Nephron progenitor cell (in vitro differentiated cells): ENCODE measurements at regions not wholly inside any gene's neighbourhood (a gene's known extent, or its start where the extent isn't known, plus 50 kb on each side); places are given as distances from the start of the nearest gene placed in this dataset.

Experiments
- DNase-seq: peaks from one replicate; pipeline ENCODE4 v3.0.0; 2021
- H3K27ac Mint-ChIP-seq: 2 replicates; pipeline ENCODE4 v1.8.0; 2021; ENCODE audit warnings: mild to moderate bottlenecking, moderate library complexity, mixed read lengths
- H3K27me3 Mint-ChIP-seq: 2 replicates; pipeline ENCODE4 v1.8.0; 2021; ENCODE audit warnings: mild to moderate bottlenecking, low read depth, mixed read lengths; ENCODE audit not compliant: poor library complexity
- H3K36me3 Mint-ChIP-seq: 2 replicates; pipeline ENCODE4 v1.8.0; 2021; ENCODE audit warnings: low read depth, mixed read lengths
- H3K4me1 Mint-ChIP-seq: 2 replicates; pipeline ENCODE4 v1.8.0; 2021; ENCODE audit warnings: mixed read lengths
- H3K4me3 Mint-ChIP-seq: 2 replicates; pipeline ENCODE4 v1.8.0; 2021; ENCODE audit warnings: mild to moderate bottlenecking, moderate library complexity, mixed read lengths
- H3K9me3 Mint-ChIP-seq: 2 replicates; pipeline ENCODE4 v1.8.0; 2021; ENCODE audit warnings: mild to moderate bottlenecking, moderate library complexity, mixed read lengths
- TF ChIP-seq, protein P1 (sequence below): fragments of 200-600 bp; sonication (generic); IDR thresholded peaks from 2 replicates; pipeline ENCODE4 v1.5.0; 2021; ENCODE audit warnings: antibody characterized with exemption

DNA sequence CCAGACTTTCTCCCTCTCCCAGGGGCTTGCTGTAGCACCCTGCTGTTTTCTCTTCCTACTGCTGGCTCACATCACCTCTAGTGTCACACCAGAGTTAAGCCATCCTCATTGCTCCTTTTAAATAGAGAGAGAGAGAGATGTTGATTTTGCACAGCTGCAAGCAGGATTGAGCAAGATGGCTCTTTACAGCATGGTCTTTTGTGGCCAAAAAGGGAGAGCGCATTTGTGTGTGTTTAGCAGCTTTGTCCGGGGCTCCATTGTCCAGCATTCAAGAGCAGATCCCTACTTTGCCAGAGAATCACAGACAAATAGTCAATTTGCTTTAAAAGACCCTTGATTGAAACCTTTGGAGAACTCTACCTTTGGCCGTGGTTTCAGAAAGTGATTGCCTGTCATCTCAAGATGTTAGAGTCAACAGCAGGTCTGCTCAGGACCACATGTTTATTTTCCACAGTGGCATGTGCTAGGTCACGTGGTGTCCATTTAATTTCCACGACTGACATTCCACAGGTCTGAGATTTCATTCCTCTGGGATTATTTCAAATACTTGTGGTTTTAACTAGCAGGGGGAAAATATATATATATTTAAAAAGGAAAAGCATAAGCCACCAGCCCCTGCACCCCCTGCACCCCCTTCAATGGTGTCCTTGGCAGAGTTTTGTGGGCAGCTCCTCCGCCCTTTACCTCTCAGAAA lies 359.9 kb upstream of the SLC14A2 start:
- peak overlapping the region; percentile 75 for H3K27ac Mint-ChIP-seq
- peaks cover under 1% of the 10 kb centered on the region for H3K9me3 Mint-ChIP-seq
- no peak overlapping the region for H3K4me3 Mint-ChIP-seq
- peaks cover 5% of the 10 kb centered on the region for H3K4me1 Mint-ChIP-seq
- no peaks in the 10 kb centered on the region for H3K36me3 Mint-ChIP-seq
- DNase-seq, result no peak
- TF ChIP-seq, protein P1, sequence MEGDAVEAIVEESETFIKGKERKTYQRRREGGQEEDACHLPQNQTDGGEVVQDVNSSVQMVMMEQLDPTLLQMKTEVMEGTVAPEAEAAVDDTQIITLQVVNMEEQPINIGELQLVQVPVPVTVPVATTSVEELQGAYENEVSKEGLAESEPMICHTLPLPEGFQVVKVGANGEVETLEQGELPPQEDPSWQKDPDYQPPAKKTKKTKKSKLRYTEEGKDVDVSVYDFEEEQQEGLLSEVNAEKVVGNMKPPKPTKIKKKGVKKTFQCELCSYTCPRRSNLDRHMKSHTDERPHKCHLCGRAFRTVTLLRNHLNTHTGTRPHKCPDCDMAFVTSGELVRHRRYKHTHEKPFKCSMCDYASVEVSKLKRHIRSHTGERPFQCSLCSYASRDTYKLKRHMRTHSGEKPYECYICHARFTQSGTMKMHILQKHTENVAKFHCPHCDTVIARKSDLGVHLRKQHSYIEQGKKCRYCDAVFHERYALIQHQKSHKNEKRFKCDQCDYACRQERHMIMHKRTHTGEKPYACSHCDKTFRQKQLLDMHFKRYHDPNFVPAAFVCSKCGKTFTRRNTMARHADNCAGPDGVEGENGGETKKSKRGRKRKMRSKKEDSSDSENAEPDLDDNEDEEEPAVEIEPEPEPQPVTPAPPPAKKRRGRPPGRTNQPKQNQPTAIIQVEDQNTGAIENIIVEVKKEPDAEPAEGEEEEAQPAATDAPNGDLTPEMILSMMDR, result no peak
- peaks cover 11% of the 10 kb centered on the region for H3K27me3 Mint-ChIP-seq

DNA sequence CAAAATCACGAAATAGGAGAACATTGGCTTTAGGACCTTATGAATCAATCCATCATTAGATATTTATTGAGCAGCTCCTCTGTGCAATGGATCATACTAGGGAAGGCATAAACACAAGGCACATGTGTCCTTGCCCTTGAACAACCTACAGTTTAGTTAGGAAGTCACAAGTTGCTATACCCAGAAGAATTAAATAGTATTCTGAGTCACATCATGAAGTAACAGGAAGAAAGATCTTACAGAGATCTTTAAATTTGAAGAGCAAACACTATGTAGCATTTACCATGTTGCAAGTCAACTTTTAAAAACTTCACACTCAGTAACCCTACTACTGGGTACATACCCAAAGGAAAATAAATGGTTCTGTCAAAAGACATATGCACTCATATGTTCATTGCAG lies 355.2 kb upstream of the SLC14A2 start:
- H3K4me3 Mint-ChIP-seq, result no peak overlapping the region
- H3K36me3 Mint-ChIP-seq, result no peaks in the 10 kb centered on the region
- DNase-seq, result no peak
- H3K4me1 Mint-ChIP-seq, result peaks cover 3% of the 10 kb centered on the region
- no peak overlapping the region for H3K27ac Mint-ChIP-seq
- TF ChIP-seq, protein P1, result no peak
- H3K27me3 Mint-ChIP-seq, result peaks cover 16% of the 10 kb centered on the region
- H3K9me3 Mint-ChIP-seq, result peaks cover 4% of the 10 kb centered on the region

DNA sequence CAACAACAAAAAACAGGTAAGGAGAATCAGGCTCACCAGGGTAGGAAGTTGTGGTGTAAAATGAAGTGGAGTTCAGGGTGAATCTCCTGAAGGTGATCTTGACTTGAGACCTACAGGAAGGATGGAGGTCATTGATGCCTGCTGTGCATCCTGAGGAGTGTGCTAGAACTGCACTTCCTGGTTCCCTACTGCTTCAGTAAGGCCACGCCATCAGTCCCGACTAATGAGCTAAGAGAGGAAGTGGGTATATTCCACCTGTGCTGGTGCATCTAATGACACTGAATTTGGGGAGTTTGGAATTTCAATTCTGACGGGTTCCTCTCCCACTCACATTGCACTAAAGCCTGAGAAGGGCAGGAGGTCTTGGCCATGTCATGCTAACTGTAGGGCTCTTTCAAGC lies 349.3 kb upstream of the SLC14A2 start:
- TF ChIP-seq, protein P1, result no peak
- Mint-ChIP-seq H3K36me3 (no peaks in the 10 kb centered on the region), H3K27me3 (peaks cover 4% of the 10 kb centered on the region), H3K9me3 (peaks cover 2% of the 10 kb centered on the region), H3K4me3 (no peak overlapping the region), H3K27ac (no peak overlapping the region), H3K4me1 (peaks cover 13% of the 10 kb centered on the region)
- DNase-seq, result no peak

DNA sequence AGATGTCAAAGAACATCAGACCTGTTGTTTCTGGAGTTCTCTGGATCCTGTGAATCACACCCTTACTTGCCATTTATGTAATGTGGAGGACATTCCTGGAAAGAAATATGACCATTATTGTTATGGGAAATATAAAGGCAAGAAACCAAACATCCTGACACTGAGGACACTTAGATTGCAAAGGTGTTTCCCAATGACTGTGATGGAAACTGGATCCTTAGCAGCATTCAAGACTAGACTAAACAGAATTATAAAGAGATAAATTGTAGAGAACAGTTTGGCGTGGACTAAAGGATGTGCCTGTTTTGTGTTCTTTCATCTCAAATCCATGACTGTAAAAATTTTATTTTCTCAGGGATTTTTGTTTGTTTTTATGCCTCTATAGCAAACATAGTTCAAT lies 347.7 kb upstream of the SLC14A2 start:
- H3K4me1 Mint-ChIP-seq, result peaks cover 13% of the 10 kb centered on the region
- peaks cover 6% of the 10 kb centered on the region for H3K36me3 Mint-ChIP-seq
- TF ChIP-seq, protein P1, result no peak
- no peak overlapping the region for H3K27ac Mint-ChIP-seq
- no peaks in the 10 kb centered on the region for H3K27me3 Mint-ChIP-seq
- peaks cover 16% of the 10 kb centered on the region for H3K9me3 Mint-ChIP-seq
- no peak overlapping the region for H3K4me3 Mint-ChIP-seq
- DNase-seq, result no peak

DNA sequence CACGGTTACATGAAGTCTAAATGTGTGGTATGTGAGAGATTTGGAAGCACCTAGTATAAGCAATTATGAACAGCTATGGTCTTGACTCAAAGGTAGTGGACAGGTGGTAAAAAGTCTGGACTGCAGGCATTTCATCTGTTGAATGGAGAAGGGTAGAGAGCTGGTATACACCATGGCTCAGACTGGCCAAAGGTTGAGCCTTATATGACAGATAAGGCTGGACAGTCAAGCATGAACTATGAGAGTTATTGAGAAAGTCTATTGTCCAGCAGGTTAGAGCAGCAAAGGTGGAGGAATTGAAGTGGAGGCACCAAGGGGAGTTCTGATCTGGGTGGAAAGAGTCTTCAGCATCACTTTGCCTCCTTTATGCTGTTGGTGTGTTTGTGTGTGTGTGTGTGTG lies 346.7 kb upstream of the SLC14A2 start:
- H3K4me3 Mint-ChIP-seq, result no peak overlapping the region
- DNase-seq, result no peak
- peaks cover 23% of the 10 kb centered on the region for H3K9me3 Mint-ChIP-seq
- peaks cover 6% of the 10 kb centered on the region for H3K36me3 Mint-ChIP-seq
- TF ChIP-seq, protein P1, result no peak
- H3K4me1 Mint-ChIP-seq, result peaks cover 13% of the 10 kb centered on the region
- H3K27me3 Mint-ChIP-seq, result no peaks in the 10 kb centered on the region
- no peak overlapping the region for H3K27ac Mint-ChIP-seq

DNA sequence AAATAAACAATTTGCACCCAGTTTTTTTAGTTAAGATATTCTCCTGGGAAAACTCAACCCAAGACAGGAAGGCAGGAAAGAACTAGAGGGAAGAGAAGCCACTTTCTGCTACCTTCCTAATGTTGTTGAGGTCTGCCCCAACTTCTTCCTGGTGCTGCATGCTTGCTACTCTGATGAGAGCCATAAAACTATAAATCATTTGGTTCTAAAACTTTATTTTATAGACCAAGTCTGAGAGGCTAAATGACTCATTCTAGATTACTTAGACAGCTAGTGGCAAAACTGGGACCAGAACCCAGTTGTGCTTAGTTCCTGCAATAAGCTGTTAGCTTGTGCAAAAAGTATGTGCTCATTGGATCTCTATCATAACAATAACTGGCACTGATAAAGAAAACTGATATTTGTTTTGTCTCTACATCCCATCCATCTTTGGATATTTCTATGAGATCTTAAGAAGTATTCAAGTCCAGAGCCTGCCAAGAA lies 344.9 kb upstream of the SLC14A2 start:
- no peak overlapping the region for H3K27ac Mint-ChIP-seq
- TF ChIP-seq, protein P1, result no peak
- H3K4me1 Mint-ChIP-seq, result peaks cover 13% of the 10 kb centered on the region
- H3K27me3 Mint-ChIP-seq, result no peaks in the 10 kb centered on the region
- no peak overlapping the region for H3K4me3 Mint-ChIP-seq
- peaks cover 37% of the 10 kb centered on the region for H3K9me3 Mint-ChIP-seq
- peaks cover 15% of the 10 kb centered on the region for H3K36me3 Mint-ChIP-seq
- DNase-seq, result no peak
